HL-60 (cell line): ENCODE measurements at regions not wholly inside any gene's neighbourhood (a gene's known extent, or its start where the extent isn't known, plus 50 kb on each side); places are given as distances from the start of the nearest gene placed in this dataset.

Experiments used
- CTCF ChIP-seq: IDR thresholded peaks from one replicate; pipeline ENCODE4 v1.5.1; 2011; ENCODE audit warnings: low read length, control low read depth, inconsistent platforms; ENCODE audit not compliant: insufficient read depth
- POLR2AphosphoS5 ChIP-seq: IDR thresholded peaks from 2 replicates; pipeline ENCODE4 v1.6.1; 2012; ENCODE audit warnings: low read depth
- REST ChIP-seq: IDR thresholded peaks from 2 replicates; pipeline ENCODE4 v1.6.1; 2012; ENCODE audit warnings: low read depth; ENCODE audit not compliant: insufficient replicate concordance

GRCh38 chr2:149737896-149738295, 150.3 kb upstream of the MMADHC start:
- TF ChIP-seq CTCF (no peak), POLR2AphosphoS5 (no peak), REST (no peak)
